ENCODE measurements at regions not wholly inside any gene's neighbourhood (a gene's known extent, or its start where the extent isn't known, plus 50 kb on each side); places are given as distances from the start of the nearest gene placed in this dataset.

DNA sequence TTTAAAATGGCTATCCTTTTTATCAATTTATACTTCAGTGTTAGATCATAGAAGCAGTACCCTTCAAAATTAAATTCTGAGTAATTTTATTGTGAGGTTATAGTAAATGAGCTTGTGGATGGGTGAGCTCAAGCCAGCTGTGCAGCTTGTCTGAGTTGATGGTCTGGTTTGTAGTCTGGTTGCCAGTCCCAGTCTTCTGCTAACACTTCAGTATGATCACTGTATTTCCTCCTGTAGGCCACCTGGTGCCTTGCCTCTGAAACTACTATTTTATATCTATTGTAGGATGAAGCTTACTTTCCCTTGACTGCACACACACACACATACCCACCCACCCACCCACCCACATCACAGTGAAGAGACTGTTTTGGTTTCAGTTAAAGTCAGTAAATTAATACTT, 496.4 kb downstream of the PCNX1 start:
- CTCF ChIA-PET = interaction anchor here (0.6 to 1.2 kb wide), 9 partner anchors 12 to 351 kb away, joined by 3 to 16 read pairs (median 3); no protein-coding TSS in a partner anchor
- POLR2A ChIA-PET (ENCODE audit: unreplicated experiment) = interaction anchor here (0.6 kb wide), 1 partner anchor 17 kb away, joined by 9 read pairs; no protein-coding TSS in a partner anchor
- TF ChIP-seq, protein P1, sequence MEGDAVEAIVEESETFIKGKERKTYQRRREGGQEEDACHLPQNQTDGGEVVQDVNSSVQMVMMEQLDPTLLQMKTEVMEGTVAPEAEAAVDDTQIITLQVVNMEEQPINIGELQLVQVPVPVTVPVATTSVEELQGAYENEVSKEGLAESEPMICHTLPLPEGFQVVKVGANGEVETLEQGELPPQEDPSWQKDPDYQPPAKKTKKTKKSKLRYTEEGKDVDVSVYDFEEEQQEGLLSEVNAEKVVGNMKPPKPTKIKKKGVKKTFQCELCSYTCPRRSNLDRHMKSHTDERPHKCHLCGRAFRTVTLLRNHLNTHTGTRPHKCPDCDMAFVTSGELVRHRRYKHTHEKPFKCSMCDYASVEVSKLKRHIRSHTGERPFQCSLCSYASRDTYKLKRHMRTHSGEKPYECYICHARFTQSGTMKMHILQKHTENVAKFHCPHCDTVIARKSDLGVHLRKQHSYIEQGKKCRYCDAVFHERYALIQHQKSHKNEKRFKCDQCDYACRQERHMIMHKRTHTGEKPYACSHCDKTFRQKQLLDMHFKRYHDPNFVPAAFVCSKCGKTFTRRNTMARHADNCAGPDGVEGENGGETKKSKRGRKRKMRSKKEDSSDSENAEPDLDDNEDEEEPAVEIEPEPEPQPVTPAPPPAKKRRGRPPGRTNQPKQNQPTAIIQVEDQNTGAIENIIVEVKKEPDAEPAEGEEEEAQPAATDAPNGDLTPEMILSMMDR (conservative IDR thresholded peaks at IDR 0.05; ENCODE audit: low read depth, low read length) = 0 out of 2 replicates have a peak, but pooled peaks have one; percentile 23
- no peak for TF ChIP-seq EZH2phosphoT487 (IDR thresholded peaks at IDR 0.05; ENCODE audit: borderline replicate concordance, low read length)
- H4K20me1 ChIP-seq (ENCODE audit: low read length) = peaks cover 4% of the 10 kb centered on the region; the same call in 1 of the 2 replicates
- H3K9me3 ChIP-seq (ENCODE audit: low read length) = no peaks in the 10 kb centered on the region
- H3K9ac ChIP-seq (ENCODE audit: low read length) = no peak overlapping the region
- no peak overlapping the region for H3K4me2 ChIP-seq (ENCODE audit: low read length)
- H3K27ac ChIP-seq (ENCODE audit: low read length) = no peak overlapping the region
- BruUV-seq (replicated peaks) = no TSS peak
- peak; percentile 85 for ATAC-seq
- H3K9me2 ChIP-seq (replicated peaks; ENCODE audit: low read length) = no peaks in the 10 kb centered on the region
- DNase-seq = peak; percentile 51
- H3K27me3 ChIP-seq (ENCODE audit: low read length) = no peaks in the 10 kb centered on the region
- H3K4me3 ChIP-seq (ENCODE audit: low read length) = no peak overlapping the region
- H3F3A ChIP-seq (ENCODE audit: low read length, unreplicated experiment) = no peaks in the 10 kb centered on the region
- intact Hi-C loops (cut with micrococcal nuclease) = loop anchor here (1.0 to 2.0 kb wide), 4 partner anchors 31 to 349 kb away; no protein-coding TSS in a partner anchor
- H3K79me2 ChIP-seq (ENCODE audit: low read length) = peaks cover 88% of the 10 kb centered on the region
- peaks cover 16% of the 10 kb centered on the region; the same call in 1 of the 2 replicates for H3K4me1 ChIP-seq (ENCODE audit: insufficient read depth, low read length)
- H2AFZ ChIP-seq (ENCODE audit: low read length) = no peak overlapping the region
- H3K36me3 ChIP-seq (ENCODE audit: low read depth, low read length) = 0 out of 2 replicates have a peak, but pooled peaks cover 3% of the 10 kb centered on the region

DNA sequence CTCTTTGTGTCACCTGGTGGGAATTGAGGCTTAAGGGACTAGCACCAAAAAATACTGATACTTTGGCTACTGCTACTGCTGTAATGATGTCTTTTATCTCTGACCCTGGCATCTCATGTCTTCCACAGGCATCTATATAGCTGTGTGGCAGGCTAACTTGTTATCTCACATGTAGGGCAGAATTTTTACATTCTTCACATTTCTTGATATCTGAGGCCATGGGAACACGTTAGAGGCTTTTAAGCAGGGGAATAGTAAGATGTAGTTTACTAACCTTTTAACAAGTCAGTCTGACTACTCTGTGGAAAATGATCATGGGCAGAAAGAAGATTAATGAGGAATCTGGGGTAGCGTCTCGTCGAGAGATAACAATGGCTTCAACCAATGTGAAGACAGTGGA, 498.4 kb downstream of the PCNX1 start:
- Histone ChIP-seq H3K27me3 (ENCODE audit: low read length) (no peaks in the 10 kb centered on the region), H3K9me2 (replicated peaks; ENCODE audit: low read length) (no peaks in the 10 kb centered on the region), H3K79me2 (ENCODE audit: low read length) (peaks cover 91% of the 10 kb centered on the region), H3K27ac (ENCODE audit: low read length) (no peak overlapping the region), H3K36me3 (ENCODE audit: low read depth, low read length) (0 out of 2 replicates have a peak, but pooled peaks cover 3% of the 10 kb centered on the region), H3F3A (ENCODE audit: low read length, unreplicated experiment) (no peaks in the 10 kb centered on the region), H3K9me3 (ENCODE audit: low read length) (no peaks in the 10 kb centered on the region), H3K4me2 (ENCODE audit: low read length) (no peak overlapping the region), H3K9ac (ENCODE audit: low read length) (no peak overlapping the region), H3K4me3 (ENCODE audit: low read length) (no peak overlapping the region), H3K4me1 (ENCODE audit: insufficient read depth, low read length) (peaks cover 15% of the 10 kb centered on the region; the same call in 1 of the 2 replicates), H2AFZ (ENCODE audit: low read length) (no peak overlapping the region), H4K20me1 (ENCODE audit: low read length) (peaks cover 4% of the 10 kb centered on the region; the same call in 1 of the 2 replicates)
- no TSS peak for BruUV-seq (replicated peaks)
- DNase-seq (no peak), ATAC-seq (no peak)
- ChIA-PET POLR2A (ENCODE audit: unreplicated experiment) (no interaction called here), CTCF (interaction anchor here (1.2 kb wide), 1 partner anchor 84 kb away, joined by 12 read pairs; no protein-coding TSS in a partner anchor)
- TF ChIP-seq EZH2phosphoT487 (IDR thresholded peaks at IDR 0.05; ENCODE audit: borderline replicate concordance, low read length) = no peak
- TF ChIP-seq, protein P1 (conservative IDR thresholded peaks at IDR 0.05; ENCODE audit: low read depth, low read length) = no peak
- no peak for TF ChIP-seq EZH2 (IDR thresholded peaks at IDR 0.05; ENCODE audit: low read length, unreplicated experiment)
- intact Hi-C loops (cut with micrococcal nuclease) = loop anchor here (2.0 kb wide), 1 partner anchor 347 kb away; no protein-coding TSS in a partner anchor

- DNase-seq (no peak), ATAC-seq (no peak)
- TF ChIP-seq EZH2phosphoT487 (IDR thresholded peaks at IDR 0.05; ENCODE audit: borderline replicate concordance, low read length) (no peak), EZH2 (IDR thresholded peaks at IDR 0.05; ENCODE audit: low read length, unreplicated experiment) (no peak)
- TF ChIP-seq, protein P1 (conservative IDR thresholded peaks at IDR 0.05; ENCODE audit: low read depth, low read length) = no peak
- no peaks in the 10 kb centered on the region for H3K9me3 ChIP-seq (ENCODE audit: low read length)
- no TSS peak for BruUV-seq (replicated peaks)
- no peaks in the 10 kb centered on the region for H3K9me2 ChIP-seq (replicated peaks; ENCODE audit: low read length)
- no peaks in the 10 kb centered on the region for H3F3A ChIP-seq (ENCODE audit: low read length, unreplicated experiment)
- no peaks in the 10 kb centered on the region for H3K4me1 ChIP-seq (ENCODE audit: insufficient read depth, low read length)
- ChIA-PET CTCF (interaction anchor here (1.0 kb wide), 1 partner anchor 344 kb away, joined by 4 read pairs; no protein-coding TSS in a partner anchor), POLR2A (ENCODE audit: unreplicated experiment) (no interaction called here)
- H3K27ac ChIP-seq (ENCODE audit: low read length) = no peak overlapping the region
- intact Hi-C loops (cut with micrococcal nuclease) = no loop called here
- H3K4me3 ChIP-seq (ENCODE audit: low read length) = no peak overlapping the region
- no peaks in the 10 kb centered on the region for H3K27me3 ChIP-seq (ENCODE audit: low read length)
- 0 out of 2 replicates have a peak, but pooled peaks cover 3% of the 10 kb centered on the region for H3K36me3 ChIP-seq (ENCODE audit: low read depth, low read length)
- H3K9ac ChIP-seq (ENCODE audit: low read length) = no peak overlapping the region
- H3K79me2 ChIP-seq (ENCODE audit: low read length) = peaks cover 93% of the 10 kb centered on the region
- 0 out of 2 replicates have a peak, but pooled peaks cover 4% of the 10 kb centered on the region for H4K20me1 ChIP-seq (ENCODE audit: low read length)
- H2AFZ ChIP-seq (ENCODE audit: low read length) = no peak overlapping the region
- H3K4me2 ChIP-seq (ENCODE audit: low read length) = no peak overlapping the region
Observed at GRCh38 chr14:71408362-71409030, 501.2 kb downstream of the PCNX1 start.
